GM13976 (cell line): ENCODE measurements at regions not wholly inside any gene's neighbourhood (a gene's known extent, or its start where the extent isn't known, plus 50 kb on each side); places are given as distances from the start of the nearest gene placed in this dataset.

Experiments used
- DNase-seq: peaks from one replicate; pipeline ENCODE4 v3.0.0; 2012; ENCODE audit warnings: low spot score
- CTCF ChIP-seq: IDR thresholded peaks from 2 replicates; pipeline ENCODE4 v1.5.1; 2012; ENCODE audit warnings: borderline replicate concordance, mild to moderate bottlenecking; ENCODE audit not compliant: insufficient read depth; ENCODE audit errors: extremely low read depth, missing control alignments, control extremely low read depth
- in situ Hi-C: fragments of 300-500 bp; cut with MboI; formaldehyde crosslinking; loops from one replicate; pipeline ENCODE4 v1.12.0; 2022; ENCODE audit warnings: low sequenced_read_pairs, mixed read lengths, inconsistent platforms; ENCODE audit not compliant: unreplicated experiment

- no peak for TF ChIP-seq CTCF
- no peak for DNase-seq
- in situ Hi-C loops, result no loop called here
Measured at GRCh38 chr6:145289573-145289972, 445.7 kb downstream of the EPM2A start.

GRCh38 chr6:145290122-145290521 lies 445.2 kb downstream of the EPM2A start:
- no peak for DNase-seq
- in situ Hi-C loops, result no loop called here
- no peak for TF ChIP-seq CTCF

GRCh38 chr6:145292066-145292465 lies 443.3 kb downstream of the EPM2A start:
- DNase-seq, result no peak
- in situ Hi-C loops, result no loop called here
- no peak for TF ChIP-seq CTCF

GRCh38 chr6:145294942-145295341 lies 440.4 kb downstream of the EPM2A start:
- no peak for TF ChIP-seq CTCF
- DNase-seq, result no peak
- in situ Hi-C loops, result no loop called here

- TF ChIP-seq CTCF, result no peak
- no peak for DNase-seq
- in situ Hi-C loops, result no loop called here
Measured at GRCh38 chr6:145295746-145296145, 439.6 kb downstream of the EPM2A start.

- in situ Hi-C loops, result no loop called here
Measured at GRCh38 chr6:145305670-145306069, 429.6 kb downstream of the EPM2A start.

More at GRCh38 chr6:145305670-145306069, 429.6 kb downstream of the EPM2A start:
- no peak for TF ChIP-seq CTCF
- no peak for DNase-seq
